ENCODE measurements at regions not wholly inside any gene's neighbourhood (a gene's known extent, or its start where the extent isn't known, plus 50 kb on each side); places are given as distances from the start of the nearest gene placed in this dataset.

DNA sequence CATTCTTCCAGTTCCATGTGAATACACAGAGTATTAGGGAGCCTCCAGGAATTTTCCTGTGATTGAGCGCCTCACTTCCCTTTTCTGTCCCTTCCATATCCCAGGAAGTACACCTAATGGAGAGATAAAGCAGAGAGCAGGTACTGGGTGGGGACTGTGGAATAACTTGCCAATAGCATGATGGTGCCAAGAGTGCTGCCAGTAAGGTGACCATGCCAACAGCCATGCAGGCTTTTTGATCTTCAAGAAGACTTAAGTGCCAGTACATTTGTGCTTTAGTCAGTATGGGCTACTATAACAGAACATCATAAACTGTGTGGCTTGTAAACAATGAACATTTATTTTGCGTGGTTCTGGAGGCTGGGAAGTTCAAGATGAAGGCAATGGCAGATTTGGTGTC, 160.2 kb upstream of the RIMS1 start:
- ATAC-seq (ENCODE audit: low FRiP score): no peak
- DNase-seq (ENCODE audit: low spot score): no peak
- TF ChIP-seq, protein P1, sequence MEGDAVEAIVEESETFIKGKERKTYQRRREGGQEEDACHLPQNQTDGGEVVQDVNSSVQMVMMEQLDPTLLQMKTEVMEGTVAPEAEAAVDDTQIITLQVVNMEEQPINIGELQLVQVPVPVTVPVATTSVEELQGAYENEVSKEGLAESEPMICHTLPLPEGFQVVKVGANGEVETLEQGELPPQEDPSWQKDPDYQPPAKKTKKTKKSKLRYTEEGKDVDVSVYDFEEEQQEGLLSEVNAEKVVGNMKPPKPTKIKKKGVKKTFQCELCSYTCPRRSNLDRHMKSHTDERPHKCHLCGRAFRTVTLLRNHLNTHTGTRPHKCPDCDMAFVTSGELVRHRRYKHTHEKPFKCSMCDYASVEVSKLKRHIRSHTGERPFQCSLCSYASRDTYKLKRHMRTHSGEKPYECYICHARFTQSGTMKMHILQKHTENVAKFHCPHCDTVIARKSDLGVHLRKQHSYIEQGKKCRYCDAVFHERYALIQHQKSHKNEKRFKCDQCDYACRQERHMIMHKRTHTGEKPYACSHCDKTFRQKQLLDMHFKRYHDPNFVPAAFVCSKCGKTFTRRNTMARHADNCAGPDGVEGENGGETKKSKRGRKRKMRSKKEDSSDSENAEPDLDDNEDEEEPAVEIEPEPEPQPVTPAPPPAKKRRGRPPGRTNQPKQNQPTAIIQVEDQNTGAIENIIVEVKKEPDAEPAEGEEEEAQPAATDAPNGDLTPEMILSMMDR (IDR thresholded peaks at IDR 0.05): no peak

DNA sequence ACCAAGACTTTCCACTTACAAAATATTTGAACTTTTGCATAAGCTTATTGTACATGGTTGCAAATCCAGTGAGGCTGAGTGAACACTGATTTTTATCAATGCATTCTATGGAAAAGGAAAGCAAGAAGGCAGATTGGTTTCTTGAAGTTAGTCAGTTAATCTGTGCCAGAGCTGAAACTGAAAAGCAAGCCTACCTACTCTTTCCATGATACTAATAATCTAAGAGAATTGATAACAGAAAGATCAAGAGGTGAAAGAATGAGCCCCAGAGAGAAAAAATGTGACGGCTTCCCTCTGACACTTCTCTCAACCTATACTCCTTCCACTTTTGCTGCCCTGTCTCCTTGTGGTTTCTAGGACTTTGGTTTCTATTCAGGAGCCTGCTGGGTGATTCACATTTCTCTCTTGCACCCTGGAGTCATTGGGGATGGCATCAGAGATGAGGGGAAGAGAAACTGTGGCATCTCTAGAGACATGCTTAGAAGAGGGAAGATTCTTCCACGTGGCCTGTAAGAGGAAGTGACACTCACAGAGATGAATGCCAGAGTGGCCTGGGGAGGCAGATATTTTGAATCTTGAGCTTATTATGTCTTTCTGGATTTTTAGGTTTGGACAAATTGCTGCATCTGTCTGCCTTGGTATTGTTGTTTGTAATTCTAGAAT, 158.6 kb upstream of the RIMS1 start:
- ATAC-seq (ENCODE audit: low FRiP score) (no peak), DNase-seq (ENCODE audit: low spot score) (no peak)

DNA sequence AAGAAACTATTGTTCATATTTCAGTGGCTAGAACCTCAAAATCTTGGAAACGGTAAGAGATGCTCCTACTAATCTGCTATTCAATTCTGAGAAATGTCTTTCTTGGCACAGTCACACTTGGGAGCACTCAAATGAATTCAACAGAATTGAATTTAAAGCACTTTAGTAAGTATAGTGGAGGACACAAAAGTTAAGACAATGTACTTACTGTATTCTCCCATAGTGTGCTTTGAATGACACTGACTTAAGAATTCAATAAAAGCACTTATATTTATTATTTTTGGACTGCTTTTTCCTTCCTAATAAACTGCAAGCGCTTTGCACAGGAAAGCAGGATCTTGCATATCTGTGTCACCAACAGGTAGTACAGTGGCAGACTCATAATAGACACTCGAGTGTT, 156.1 kb upstream of the RIMS1 start:
- ATAC-seq (ENCODE audit: low FRiP score) (no peak), DNase-seq (ENCODE audit: low spot score) (no peak)
- TF ChIP-seq, protein P1 (IDR thresholded peaks at IDR 0.05): no peak

More for the DNA sequence above, 158.6 kb upstream of the RIMS1 start:
- TF ChIP-seq, protein P1 (IDR thresholded peaks at IDR 0.05): no peak

DNA sequence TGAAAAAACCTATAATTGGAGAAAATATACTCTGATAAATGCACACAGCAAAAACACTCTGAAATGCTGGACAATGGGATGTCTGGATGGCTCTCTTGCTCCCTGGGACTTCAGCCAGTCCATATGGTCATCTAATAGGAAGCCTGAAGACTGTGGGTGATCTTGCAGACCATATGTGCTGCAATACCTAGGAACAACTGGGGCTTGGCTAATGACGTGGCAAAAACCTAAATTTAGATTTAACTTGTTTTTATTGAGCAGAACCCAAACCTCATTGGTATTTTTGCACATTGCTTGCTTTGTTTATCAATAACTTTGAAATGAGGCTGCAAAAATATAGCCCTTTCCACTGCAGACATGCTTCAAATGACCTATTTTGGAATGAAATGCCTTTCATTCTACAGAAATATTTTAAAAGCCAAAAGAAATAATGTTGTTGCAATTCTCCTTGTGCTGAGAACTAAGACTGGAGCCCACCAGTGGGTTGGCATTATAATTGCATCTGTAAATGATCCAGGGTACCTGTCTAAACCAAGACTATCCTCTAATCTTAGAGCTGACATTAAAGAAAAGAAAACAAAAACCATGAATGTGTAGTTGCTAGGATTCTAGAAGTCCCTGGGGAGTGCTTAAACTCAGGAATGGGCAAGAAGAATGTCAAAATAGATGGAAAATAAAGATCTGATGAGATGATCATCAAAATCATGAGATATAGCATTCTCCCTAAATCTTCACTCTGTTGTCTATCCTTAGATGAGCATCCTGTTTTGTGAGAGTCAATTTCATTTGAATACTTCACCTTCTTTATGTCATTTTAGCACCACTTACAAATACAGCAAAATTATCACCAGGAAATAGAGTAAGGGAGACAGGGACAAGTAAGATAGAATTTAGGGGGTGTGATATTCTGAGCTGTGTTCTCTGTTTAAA, 152.1 kb upstream of the RIMS1 start:
- TF ChIP-seq, protein P1 (IDR thresholded peaks at IDR 0.05): no peak
- ATAC-seq (ENCODE audit: low FRiP score) (no peak), DNase-seq (ENCODE audit: low spot score) (no peak)

DNA sequence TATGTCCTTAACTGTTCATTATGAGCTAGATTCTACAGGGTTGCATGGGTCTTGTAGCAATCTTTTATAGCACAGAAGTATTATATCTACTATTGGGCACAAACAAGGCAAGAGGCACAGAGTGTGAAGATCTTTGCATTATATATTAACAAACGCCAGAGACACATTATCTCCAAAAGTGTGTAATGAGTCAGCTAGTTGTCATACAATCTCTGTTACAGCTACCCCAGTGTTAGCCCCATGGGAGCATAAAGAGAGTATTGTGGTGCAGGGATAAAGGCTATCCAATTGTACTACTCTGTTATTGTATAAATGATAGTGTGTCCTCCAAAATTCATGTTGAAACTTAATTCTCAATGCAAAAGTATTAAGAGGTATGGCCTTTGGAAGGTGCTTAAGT, 148.4 kb upstream of the RIMS1 start:
- ATAC-seq (ENCODE audit: low FRiP score) (no peak), DNase-seq (ENCODE audit: low spot score) (no peak)
- TF ChIP-seq, protein P1 (IDR thresholded peaks at IDR 0.05): no peak

DNA sequence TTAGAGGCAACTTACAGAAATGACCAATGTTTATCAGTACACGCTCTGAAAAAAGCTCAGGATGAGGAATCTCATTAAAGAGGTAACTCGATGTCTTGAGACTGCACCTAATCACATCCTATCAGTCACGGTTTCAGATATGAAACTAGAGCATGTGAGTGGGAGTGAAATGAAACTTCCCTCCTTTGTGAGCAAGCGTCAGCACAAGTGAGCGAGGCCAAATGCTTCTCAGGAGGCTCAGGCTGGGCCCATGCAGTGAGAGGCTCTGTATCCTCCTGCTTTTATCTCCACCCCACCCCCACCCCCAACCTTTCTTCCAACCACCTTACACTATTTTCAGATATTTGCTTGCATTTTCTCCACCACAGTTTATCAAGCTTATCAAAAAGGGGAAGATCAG, 140.8 kb upstream of the RIMS1 start:
- ATAC-seq (ENCODE audit: low FRiP score): no peak
- DNase-seq (ENCODE audit: low spot score): no peak
- TF ChIP-seq, protein P1 (IDR thresholded peaks at IDR 0.05): no peak
